ENCODE measurements at regions not wholly inside any gene's neighbourhood (a gene's known extent, or its start where the extent isn't known, plus 50 kb on each side); places are given as distances from the start of the nearest gene placed in this dataset.

- TF ChIP-seq KDM1A (IDR thresholded peaks at IDR 0.05; ENCODE audit: borderline replicate concordance, low read length) (no peak), HDAC2 (IDR thresholded peaks at IDR 0.05; ENCODE audit: borderline replicate concordance in 1 of 2, low read depth in 2 of 2, low read length in 2 of 2) (no peak), CTCF (IDR thresholded peaks at IDR 0.05; ENCODE audit: control extremely low read depth in 1 of 3, insufficient read depth in 1 of 3, low read depth in 1 of 3, low read length in 3 of 3) (no peak), CREB1 (IDR thresholded peaks at IDR 0.05) (no peak), CEBPB (IDR thresholded peaks at IDR 0.05; ENCODE audit: low read depth, low read length) (no peak), EZH2 (IDR thresholded peaks at IDR 0.05; ENCODE audit: low read depth, low read length, severe bottlenecking) (no peak), SP1 (IDR thresholded peaks at IDR 0.05; ENCODE audit: low read depth, low read length) (no peak), POLR2A (IDR thresholded peaks at IDR 0.05; ENCODE audit: control extremely low read depth in 1 of 2, low read depth in 2 of 2, low read length in 2 of 2) (no peak), TAF1 (IDR thresholded peaks at IDR 0.05; ENCODE audit: low read depth, low read length) (no peak)
These were observed 143.9 kb upstream of the TMEM132C start for GRCh38 chr12:128123096-128123495.
